Astrocyte (in vitro differentiated cells and primary cell): ENCODE measurements at regions not wholly inside any gene's neighbourhood (a gene's known extent, or its start where the extent isn't known, plus 50 kb on each side); places are given as distances from the start of the nearest gene placed in this dataset.

Source experiments
- DNase-seq: peaks from one replicate; pipeline ENCODE4 v3.0.0-alpha.2; 2010; ENCODE audit warnings: low read depth
- FAIRE-seq: peaks from 2 replicates; lab custom pipeline; 2011; peaks lifted over from hg19 to GRCh38; lab: Jason Lieb, UNC
- H2AFZ ChIP-seq: 2 replicates; pipeline ENCODE4 v1.6.0; 2012; ENCODE audit warnings: low read depth, low read length, inconsistent platforms
- H3K27ac ChIP-seq: 2 replicates; pipeline ENCODE4 v1.5.1; 2011; ENCODE audit warnings: low read depth, low read length, inconsistent platforms
- H3K27me3 ChIP-seq: 2 replicates; pipeline ENCODE4 v1.6.0; 2011; ENCODE audit warnings: low read length, inconsistent platforms; ENCODE audit not compliant: insufficient read depth
- H3K36me3 ChIP-seq: 2 replicates; pipeline ENCODE4 v1.5.1; 2011; ENCODE audit warnings: low read length, inconsistent platforms; ENCODE audit not compliant: insufficient read depth
- H3K4me1 ChIP-seq: 2 replicates; pipeline ENCODE4 v1.5.1; 2011; ENCODE audit warnings: low read length, inconsistent platforms; ENCODE audit not compliant: insufficient read depth
- H3K4me2 ChIP-seq: 2 replicates; pipeline ENCODE4 v1.6.0; 2012; ENCODE audit warnings: low read length, inconsistent platforms
- H3K4me3 ChIP-seq: 2 replicates; pipeline ENCODE4 v1.5.1; 2011; ENCODE audit warnings: low read depth, mild to moderate bottlenecking, low read length, inconsistent platforms; ENCODE audit not compliant: insufficient read depth
- H3K79me2 ChIP-seq: 2 replicates; pipeline ENCODE4 v1.6.0; 2012; ENCODE audit warnings: mild to moderate bottlenecking, low read length, inconsistent platforms; ENCODE audit not compliant: insufficient read depth
- H3K9ac ChIP-seq: 2 replicates; pipeline ENCODE4 v1.6.0; 2012; ENCODE audit warnings: mild to moderate bottlenecking, low read length, inconsistent platforms
- H3K9me3 ChIP-seq: 2 replicates; pipeline ENCODE4 v1.5.1; 2012; ENCODE audit warnings: low read depth, mild to moderate bottlenecking, low read length, inconsistent platforms; ENCODE audit not compliant: insufficient read depth
- H4K20me1 ChIP-seq: 2 replicates; pipeline ENCODE4 v1.6.0; 2012; ENCODE audit warnings: low read length, inconsistent platforms; ENCODE audit not compliant: insufficient read depth
- H3K27ac Mint-ChIP-seq: one replicate; pipeline ENCODE4 v1.8.0; 2021; ENCODE audit warnings: mild to moderate bottlenecking, mixed read lengths; ENCODE audit not compliant: unreplicated experiment
- H3K27me3 Mint-ChIP-seq: one replicate; pipeline ENCODE4 v1.8.0; 2021; ENCODE audit warnings: low read depth, mixed read lengths; ENCODE audit not compliant: unreplicated experiment
- H3K36me3 Mint-ChIP-seq: one replicate; pipeline ENCODE4 v1.8.0; 2021; ENCODE audit warnings: low read depth, mixed read lengths; ENCODE audit not compliant: unreplicated experiment
- H3K4me1 Mint-ChIP-seq: one replicate; pipeline ENCODE4 v1.8.0; 2021; ENCODE audit warnings: low read depth, mixed read lengths; ENCODE audit not compliant: unreplicated experiment
- H3K4me3 Mint-ChIP-seq: one replicate; pipeline ENCODE4 v1.8.0; 2021; ENCODE audit warnings: mild to moderate bottlenecking, moderate library complexity, mixed read lengths; ENCODE audit not compliant: unreplicated experiment
- H3K9me3 Mint-ChIP-seq: one replicate; pipeline ENCODE4 v1.8.0; 2021; ENCODE audit warnings: mild to moderate bottlenecking, mixed read lengths; ENCODE audit not compliant: unreplicated experiment
- CTCF ChIP-seq: IDR thresholded peaks from 2 replicates; pipeline ENCODE4 v1.5.1; 2011; ENCODE audit warnings: low read depth, mild to moderate bottlenecking, inconsistent platforms, low read length, moderate library complexity; ENCODE audit not compliant: insufficient read depth
- EZH2 ChIP-seq: IDR thresholded peaks from 2 replicates; pipeline ENCODE4 v1.6.1; 2012; ENCODE audit warnings: mild to moderate bottlenecking, low read length, inconsistent platforms; ENCODE audit not compliant: insufficient read depth

- no peaks in the 10 kb centered on the region for H3K79me2 ChIP-seq
- H3K4me3 ChIP-seq = no peak overlapping the region
- FAIRE-seq = no peak
- no peak overlapping the region for H3K27ac ChIP-seq
- H3K4me1 ChIP-seq = peaks cover 5% of the 10 kb centered on the region
- no peak overlapping the region for H2AFZ ChIP-seq
- no peak overlapping the region for H3K4me3 Mint-ChIP-seq
- no peaks in the 10 kb centered on the region for H3K9me3 Mint-ChIP-seq
- H3K27me3 ChIP-seq = no peaks in the 10 kb centered on the region
- H3K9me3 ChIP-seq = no peaks in the 10 kb centered on the region
- no peak for TF ChIP-seq EZH2
- no peak for TF ChIP-seq CTCF
- no peaks in the 10 kb centered on the region for H3K4me1 Mint-ChIP-seq
- no peak overlapping the region for H3K27ac Mint-ChIP-seq
- no peaks in the 10 kb centered on the region for H4K20me1 ChIP-seq
- DNase-seq = no peak
- peaks cover 31% of the 10 kb centered on the region for H3K27me3 Mint-ChIP-seq
- no peaks in the 10 kb centered on the region for H3K36me3 Mint-ChIP-seq
- H3K36me3 ChIP-seq = no peaks in the 10 kb centered on the region
- no peak overlapping the region for H3K9ac ChIP-seq
- no peak overlapping the region for H3K4me2 ChIP-seq
These were observed 628.6 kb downstream of the BCOR start for GRCh38 chrX:39469126-39469525.

- Histone ChIP-seq H4K20me1 (no peaks in the 10 kb centered on the region), H3K9me3 (no peaks in the 10 kb centered on the region), H2AFZ (no peak overlapping the region), H3K4me1 (peaks cover 5% of the 10 kb centered on the region), H3K4me2 (peak overlapping the region; percentile 5), H3K4me3 (no peak overlapping the region), H3K9ac (no peak overlapping the region), H3K27me3 (no peaks in the 10 kb centered on the region), H3K79me2 (no peaks in the 10 kb centered on the region), H3K36me3 (no peaks in the 10 kb centered on the region), H3K27ac (no peak overlapping the region)
- no peak for TF ChIP-seq CTCF
- TF ChIP-seq EZH2 = no peak
- no peaks in the 10 kb centered on the region for H3K36me3 Mint-ChIP-seq
- DNase-seq (peak; percentile 62), FAIRE-seq (peak; percentile 29)
- no peaks in the 10 kb centered on the region for H3K9me3 Mint-ChIP-seq
- H3K27me3 Mint-ChIP-seq = peaks cover 25% of the 10 kb centered on the region
- H3K4me1 Mint-ChIP-seq = peaks cover 4% of the 10 kb centered on the region
- no peak overlapping the region for H3K27ac Mint-ChIP-seq
- H3K4me3 Mint-ChIP-seq = no peak overlapping the region
These were observed 627.0 kb downstream of the BCOR start for GRCh38 chrX:39470588-39471407.

- H3K36me3 Mint-ChIP-seq = no peaks in the 10 kb centered on the region
- peaks cover 4% of the 10 kb centered on the region for H3K4me1 Mint-ChIP-seq
- Histone ChIP-seq H3K79me2 (no peaks in the 10 kb centered on the region), H3K9me3 (no peaks in the 10 kb centered on the region), H3K4me2 (no peak overlapping the region), H4K20me1 (no peaks in the 10 kb centered on the region), H3K36me3 (no peaks in the 10 kb centered on the region), H3K4me3 (no peak overlapping the region), H3K9ac (no peak overlapping the region), H3K27ac (no peak overlapping the region), H3K4me1 (peaks cover 5% of the 10 kb centered on the region), H3K27me3 (no peaks in the 10 kb centered on the region), H2AFZ (no peak overlapping the region)
- DNase-seq (no peak), FAIRE-seq (peak; percentile 54)
- H3K27me3 Mint-ChIP-seq = peaks cover 29% of the 10 kb centered on the region
- no peak overlapping the region for H3K4me3 Mint-ChIP-seq
- no peaks in the 10 kb centered on the region for H3K9me3 Mint-ChIP-seq
- TF ChIP-seq CTCF (no peak), EZH2 (no peak)
- no peak overlapping the region for H3K27ac Mint-ChIP-seq
These were observed 625.6 kb downstream of the BCOR start for GRCh38 chrX:39472161-39472560.
